ENCODE measurements at regions not wholly inside any gene's neighbourhood (a gene's known extent, or its start where the extent isn't known, plus 50 kb on each side); places are given as distances from the start of the nearest gene placed in this dataset.
"Not testable (repeated sequence)": the region's sequence is repeated elsewhere in the genome, so short reads cannot be mapped to it uniquely, and the experiment has no call there.

- H3K9me3 ChIP-seq: no peaks in the 10 kb centered on the region
- DNase-seq: peak; percentile 58
These were observed 54.8 kb upstream of the HMGB1 start for GRCh38 chr13:30520571-30520970.

GRCh38 chr13:30523211-30523610, 57.5 kb upstream of the HMGB1 start:
- DNase-seq: no peak
- no peaks in the 10 kb centered on the region for H3K9me3 ChIP-seq
- H3K4me3 ChIP-seq: no peak overlapping the region
- H3K27me3 ChIP-seq: no peaks in the 10 kb centered on the region
- no peaks in the 10 kb centered on the region for H3K36me3 ChIP-seq

More at GRCh38 chr13:30520571-30520970, 54.8 kb upstream of the HMGB1 start:
- no peak overlapping the region for H3K4me3 ChIP-seq
- H3K36me3 ChIP-seq: no peaks in the 10 kb centered on the region
- H3K27me3 ChIP-seq: no peaks in the 10 kb centered on the region

- H3K27me3 ChIP-seq: not testable (repeated sequence)
These were observed 58.1 kb upstream of the HMGB1 start for GRCh38 chr13:30523817-30524216.

GRCh38 chr13:30525212-30525611, 59.5 kb upstream of the HMGB1 start:
- DNase-seq, H3K36me3 ChIP-seq, H3K9me3 ChIP-seq, H3K4me3 ChIP-seq, H3K27me3 ChIP-seq: not testable (repeated sequence)

More at GRCh38 chr13:30523817-30524216, 58.1 kb upstream of the HMGB1 start:
- not testable (repeated sequence) for H3K9me3 ChIP-seq, H3K36me3 ChIP-seq, H3K4me3 ChIP-seq, DNase-seq

GRCh38 chr13:30526612-30527495, 61.1 kb upstream of the HMGB1 start:
- H3K27me3 ChIP-seq: no peaks in the 10 kb centered on the region
- no peak for DNase-seq
- no peaks in the 10 kb centered on the region for H3K36me3 ChIP-seq
- no peaks in the 10 kb centered on the region for H3K9me3 ChIP-seq
- H3K4me3 ChIP-seq: no peak overlapping the region

GRCh38 chr13:30529085-30529834, 63.5 kb upstream of the HMGB1 start:
- H3K9me3 ChIP-seq: no peaks in the 10 kb centered on the region
- H3K27me3 ChIP-seq: no peaks in the 10 kb centered on the region
- H3K4me3 ChIP-seq: no peak overlapping the region
- DNase-seq: no peak
- no peaks in the 10 kb centered on the region for H3K36me3 ChIP-seq

GRCh38 chr13:30535046-30535445, 69.3 kb upstream of the HMGB1 start:
- no peak overlapping the region for H3K4me3 ChIP-seq
- no peaks in the 10 kb centered on the region for H3K36me3 ChIP-seq
- DNase-seq: no peak
- no peaks in the 10 kb centered on the region for H3K27me3 ChIP-seq
- H3K9me3 ChIP-seq: no peaks in the 10 kb centered on the region

GRCh38 chr13:30545320-30545719, 72.4 kb upstream of the USPL1 start:
- no peaks in the 10 kb centered on the region for H3K27me3 ChIP-seq
- no peak overlapping the region for H3K4me3 ChIP-seq
- H3K9me3 ChIP-seq: no peaks in the 10 kb centered on the region
- no peak for DNase-seq
- H3K36me3 ChIP-seq: no peaks in the 10 kb centered on the region

GRCh38 chr13:30548046-30548445, 69.7 kb upstream of the USPL1 start:
- not testable (repeated sequence) for H3K27me3 ChIP-seq, DNase-seq, H3K9me3 ChIP-seq, H3K36me3 ChIP-seq, H3K4me3 ChIP-seq

GRCh38 chr13:30551189-30551588, 66.5 kb upstream of the USPL1 start:
- H3K9me3 ChIP-seq: no peaks in the 10 kb centered on the region
- peak; percentile 5 for DNase-seq
- no peaks in the 10 kb centered on the region for H3K27me3 ChIP-seq
- H3K4me3 ChIP-seq: no peak overlapping the region
- H3K36me3 ChIP-seq: no peaks in the 10 kb centered on the region

- H3K27me3 ChIP-seq: no peaks in the 10 kb centered on the region
- H3K9me3 ChIP-seq: no peaks in the 10 kb centered on the region
- no peak for DNase-seq
- H3K4me3 ChIP-seq: no peak overlapping the region
- H3K36me3 ChIP-seq: no peaks in the 10 kb centered on the region
These were observed 65.2 kb upstream of the USPL1 start for GRCh38 chr13:30552567-30552966.

- DNase-seq: no peak
- H3K36me3 ChIP-seq: no peaks in the 10 kb centered on the region
- H3K27me3 ChIP-seq: no peaks in the 10 kb centered on the region
- no peak overlapping the region for H3K4me3 ChIP-seq
- no peaks in the 10 kb centered on the region for H3K9me3 ChIP-seq
These were observed 58.4 kb upstream of the USPL1 start for GRCh38 chr13:30559274-30559673.

- Histone ChIP-seq H3K27me3 (no peaks in the 10 kb centered on the region), H3K36me3 (no peaks in the 10 kb centered on the region), H3K9me3 (no peaks in the 10 kb centered on the region), H3K4me3 (no peak overlapping the region)
- no peak for DNase-seq
These were observed 57.5 kb upstream of the USPL1 start for GRCh38 chr13:30560212-30560611.

- no peaks in the 10 kb centered on the region for H3K9me3 ChIP-seq
- no peak for DNase-seq
- H3K27me3 ChIP-seq: no peaks in the 10 kb centered on the region
- H3K4me3 ChIP-seq: no peak overlapping the region
- no peaks in the 10 kb centered on the region for H3K36me3 ChIP-seq
These were observed 56.2 kb upstream of the USPL1 start for GRCh38 chr13:30561511-30561910.

GRCh38 chr13:30564489-30564888, 53.2 kb upstream of the USPL1 start:
- DNase-seq: no peak
- H3K9me3 ChIP-seq: no peaks in the 10 kb centered on the region
- no peaks in the 10 kb centered on the region for H3K36me3 ChIP-seq
- H3K27me3 ChIP-seq: no peaks in the 10 kb centered on the region
- H3K4me3 ChIP-seq: no peak overlapping the region

GRCh38 chr13:30565658-30566057, 52.1 kb upstream of the USPL1 start:
- no peak for DNase-seq
- Histone ChIP-seq H3K4me3 (no peak overlapping the region), H3K27me3 (no peaks in the 10 kb centered on the region), H3K9me3 (no peaks in the 10 kb centered on the region), H3K36me3 (no peaks in the 10 kb centered on the region)

- DNase-seq: no peak
- no peaks in the 10 kb centered on the region for H3K36me3 ChIP-seq
- no peaks in the 10 kb centered on the region for H3K9me3 ChIP-seq
- no peak overlapping the region for H3K4me3 ChIP-seq
- no peaks in the 10 kb centered on the region for H3K27me3 ChIP-seq
These were observed 50.6 kb upstream of the USPL1 start for GRCh38 chr13:30567072-30567471.
